NCI-H146 (cell line): ENCODE measurements at regions not wholly inside any gene's neighbourhood (a gene's known extent, or its start where the extent isn't known, plus 50 kb on each side); places are given as distances from the start of the nearest gene placed in this dataset.
"Not testable (repeated sequence)": the region's sequence is repeated elsewhere in the genome, so short reads cannot be mapped to it uniquely, and the experiment has no call there.

Experiments used
- DNase-seq: peaks from one replicate; lab custom pipeline; 2025; lab: John Stamatoyannopoulos, UW

DNA sequence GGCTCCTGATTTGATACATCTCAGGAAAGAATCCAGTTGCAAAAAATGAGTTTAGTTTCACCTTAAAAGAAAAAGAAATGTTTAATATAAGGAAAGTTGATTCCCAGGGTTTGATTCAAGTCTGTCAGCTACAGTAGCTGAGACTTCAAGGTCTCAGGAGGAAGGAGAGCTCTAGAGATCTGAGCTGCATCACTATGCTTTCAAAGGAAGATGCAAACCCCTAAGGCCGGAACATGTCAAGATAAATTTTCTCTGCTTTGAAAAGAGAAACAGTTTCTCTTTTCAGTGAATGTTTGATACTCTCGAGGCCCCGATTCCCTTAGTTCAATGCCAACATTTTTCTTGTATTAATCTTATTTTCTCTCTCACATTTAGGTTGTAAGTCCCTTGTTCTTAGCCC lies 128.6 kb downstream of the RGPD3 start:
- DNase-seq, result no peak

DNA sequence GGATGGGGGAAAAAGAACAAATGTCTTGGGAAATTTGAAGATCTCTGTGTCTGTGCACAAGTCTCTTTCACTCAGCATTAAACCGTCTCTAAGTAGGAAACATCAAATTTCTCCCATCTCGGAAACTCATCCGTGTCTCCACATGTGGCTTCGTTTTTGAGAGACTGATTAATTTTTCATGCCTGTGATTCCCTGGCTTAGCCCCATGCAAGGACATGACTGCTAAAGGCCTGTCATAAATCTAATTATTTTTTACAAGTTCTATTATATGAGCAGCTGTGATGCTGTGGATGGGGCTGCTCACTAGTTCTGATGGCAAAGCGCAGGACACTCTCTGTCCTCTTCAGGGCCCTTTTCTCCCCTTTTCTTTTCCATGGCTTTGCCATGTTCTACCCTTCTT lies 129.1 kb downstream of the RGPD3 start:
- DNase-seq, result no peak

GRCh38 chr2:106338043-106338442 lies 130.2 kb downstream of the RGPD3 start:
- DNase-seq, result no peak

DNA sequence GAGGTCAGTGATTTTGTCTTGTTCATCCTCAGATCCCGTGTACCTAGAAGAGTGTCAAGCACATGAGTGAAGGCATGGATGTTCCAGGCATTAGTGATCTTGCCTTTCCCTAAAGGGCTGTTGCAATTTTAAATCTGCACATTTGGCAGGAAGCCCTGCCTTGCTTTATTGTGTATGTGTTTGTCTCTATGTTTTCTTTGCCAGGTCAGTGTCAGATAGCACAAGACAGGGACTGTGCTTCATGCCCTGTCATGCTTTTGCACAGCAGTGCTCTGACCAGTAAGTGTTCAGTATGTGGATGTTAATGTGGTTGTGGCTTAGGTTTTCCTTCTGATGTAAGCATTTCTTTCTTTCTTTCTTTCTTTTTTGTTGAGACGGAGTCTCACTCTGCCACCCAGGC lies 131.5 kb downstream of the RGPD3 start:
- no peak for DNase-seq

DNA sequence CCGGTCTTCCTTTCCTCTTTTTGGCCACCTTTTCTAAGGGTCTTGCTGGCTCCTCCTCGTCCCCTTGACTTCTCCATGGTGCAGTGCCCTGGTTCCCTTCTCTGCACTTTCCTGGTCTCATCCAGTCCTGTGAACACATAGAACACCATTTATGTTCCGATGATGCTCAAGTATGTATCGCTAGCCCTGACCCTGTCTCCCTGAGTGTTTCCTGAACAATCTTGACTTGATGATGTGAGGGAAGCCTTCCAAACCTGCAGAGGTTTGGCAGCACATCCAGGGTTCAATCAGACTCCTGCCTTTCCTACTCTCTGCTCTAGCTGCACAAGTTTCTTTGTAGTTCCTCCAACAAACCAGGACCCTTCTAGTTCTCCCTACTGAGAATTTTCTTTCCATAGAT lies 132.1 kb downstream of the RGPD3 start:
- DNase-seq, result no peak

DNA sequence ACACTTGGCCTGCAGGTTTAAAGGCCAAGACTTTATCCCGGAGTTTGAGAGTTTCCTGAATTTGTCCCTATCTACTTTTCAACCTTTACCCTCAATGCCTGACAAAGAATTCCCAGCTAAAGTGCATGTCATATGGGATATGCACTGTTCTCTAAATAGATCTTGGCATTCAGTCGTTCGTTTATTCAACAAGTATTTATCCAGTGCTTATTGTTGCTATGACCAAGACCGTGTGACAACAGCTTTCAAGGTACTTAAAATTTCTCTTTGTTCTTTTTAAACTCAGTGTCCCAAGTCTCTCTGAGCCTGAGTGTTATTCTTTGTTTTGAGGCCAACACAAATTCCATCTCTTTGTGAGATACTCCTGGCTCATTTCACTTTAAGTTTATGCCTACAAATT lies 133.4 kb downstream of the RGPD3 start:
- no peak for DNase-seq

- not testable (repeated sequence) for DNase-seq
These were observed 134.8 kb downstream of the RGPD3 start for GRCh38 chr2:106333253-106333873.

GRCh38 chr2:106332054-106332453 lies 136.2 kb downstream of the RGPD3 start:
- DNase-seq, result peak; percentile 25

- not testable (repeated sequence) for DNase-seq
These were observed 136.5 kb upstream of the UXS1 start for GRCh38 chr2:106330384-106331261.

DNA sequence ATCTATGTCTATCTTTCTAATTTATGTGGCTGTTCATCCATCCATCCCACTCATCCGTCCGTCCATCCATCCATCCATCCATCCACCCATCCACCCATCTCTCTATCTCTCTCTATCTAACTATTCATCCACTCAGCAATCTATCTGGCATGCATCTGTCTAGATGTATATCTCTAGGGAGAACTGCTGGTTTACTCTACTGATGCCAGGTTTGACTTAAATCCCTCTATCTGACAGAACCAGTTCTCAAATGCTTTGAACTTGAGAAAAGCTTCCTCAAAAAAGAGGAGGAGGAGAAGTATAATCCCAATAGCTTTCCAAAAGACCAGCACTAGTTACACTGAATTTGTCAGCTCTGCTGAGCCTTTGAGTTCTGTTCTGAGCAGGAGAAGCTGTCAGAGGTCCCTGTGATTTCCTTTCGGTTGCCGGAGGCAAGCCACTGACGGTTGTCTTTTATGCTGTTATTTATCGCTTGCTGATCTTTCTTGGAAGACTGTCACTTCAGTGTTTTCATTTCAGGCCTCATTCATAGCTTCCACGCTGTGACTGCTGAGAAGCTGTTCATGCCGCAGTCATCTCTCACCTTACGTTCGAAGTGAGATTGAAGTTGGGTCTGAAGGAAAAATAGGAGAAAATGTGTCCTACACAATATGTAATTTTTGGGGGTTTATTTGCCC lies 129.4 kb upstream of the UXS1 start:
- no peak for DNase-seq

DNA sequence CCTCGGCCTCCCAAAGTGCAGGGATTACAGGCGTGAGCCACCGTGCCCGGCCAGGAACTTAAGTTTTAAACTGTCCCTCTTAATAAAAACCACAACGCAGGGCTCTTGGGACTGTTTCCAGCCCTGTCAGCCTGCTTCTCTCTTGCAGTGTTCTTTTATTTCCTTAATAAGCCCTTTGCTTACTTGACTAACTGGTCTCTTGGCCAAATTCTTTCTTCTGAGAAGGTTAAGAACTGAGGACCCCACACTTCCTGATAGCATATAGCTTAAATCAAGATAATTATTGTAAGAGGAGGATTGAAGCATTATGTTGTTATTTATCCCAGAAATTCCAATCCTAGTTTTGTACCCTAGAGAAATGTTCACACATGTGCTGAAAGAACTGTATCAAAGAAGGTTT lies 128.2 kb upstream of the UXS1 start:
- no peak for DNase-seq

GRCh38 chr2:106320439-106320838 lies 126.3 kb upstream of the UXS1 start:
- not testable (repeated sequence) for DNase-seq

DNA sequence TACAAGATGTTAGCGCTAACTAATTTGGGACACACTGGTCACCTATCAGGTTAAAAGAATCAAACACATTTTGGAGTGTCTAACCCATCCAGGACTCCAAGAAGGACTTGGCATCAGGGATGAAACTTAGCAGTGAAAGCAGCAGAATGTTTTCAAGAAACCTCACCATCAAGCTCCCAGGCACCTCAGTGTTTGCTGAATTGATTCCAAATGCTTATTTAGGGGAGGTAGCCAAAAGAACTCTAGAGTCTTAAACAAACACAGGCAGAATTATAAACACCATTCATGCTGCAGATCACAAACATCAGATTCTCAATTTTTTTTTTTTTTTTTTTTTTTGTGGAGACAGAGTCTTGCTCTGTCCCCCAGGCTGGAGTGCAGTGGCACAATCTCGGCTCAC lies 122.8 kb upstream of the UXS1 start:
- DNase-seq, result no peak

DNA sequence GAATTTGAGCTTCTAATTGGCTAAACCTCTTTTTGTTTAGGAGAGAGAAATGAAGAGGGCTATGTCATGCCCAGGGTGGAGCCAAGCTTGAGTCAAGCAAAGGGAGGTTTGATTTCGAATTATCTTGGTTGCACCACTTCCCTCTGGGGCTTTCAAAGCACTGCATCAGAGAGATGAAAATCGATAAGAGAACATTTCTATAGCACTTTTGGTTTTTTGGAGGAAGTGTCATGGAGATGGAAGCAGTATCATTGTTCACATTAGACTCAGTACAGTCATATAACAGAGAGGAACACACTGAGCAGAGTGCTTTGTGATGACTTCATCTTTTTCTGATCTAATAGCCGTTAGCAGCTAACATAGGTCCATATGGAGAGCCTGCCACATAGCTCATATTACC lies 120.3 kb upstream of the UXS1 start:
- DNase-seq, result no peak

GRCh38 chr2:106311041-106311370 lies 116.9 kb upstream of the UXS1 start:
- DNase-seq, result no peak

- no peak for DNase-seq
These were observed 113.8 kb upstream of the UXS1 start for GRCh38 chr2:106307860-106308259.

DNA sequence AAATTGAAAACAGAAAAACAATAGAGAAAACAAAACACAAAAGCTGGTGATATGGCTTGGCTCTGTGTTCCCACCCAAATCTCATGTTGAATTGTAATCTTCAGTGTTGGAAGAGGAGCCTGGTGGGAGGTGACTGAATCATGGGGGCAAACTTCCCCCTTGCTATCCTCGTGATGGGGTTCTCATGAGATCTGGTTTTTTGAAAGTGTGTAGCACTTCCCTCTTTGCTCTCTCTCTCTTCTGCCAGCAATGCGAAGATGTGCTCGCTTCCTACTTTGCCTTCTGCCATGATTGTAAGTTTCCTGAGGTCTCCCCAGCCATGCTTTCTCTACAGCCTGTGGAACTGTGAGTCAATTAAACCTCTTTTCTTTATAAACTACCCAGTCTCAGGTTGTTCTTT lies 112.3 kb upstream of the UXS1 start:
- DNase-seq, result no peak

GRCh38 chr2:106304612-106305184 lies 110.6 kb upstream of the UXS1 start:
- no peak for DNase-seq

GRCh38 chr2:106299696-106300095 lies 105.6 kb upstream of the UXS1 start:
- DNase-seq, result no peak

- no peak for DNase-seq
These were observed 102.2 kb upstream of the UXS1 start for GRCh38 chr2:106296182-106296815.

- no peak for DNase-seq
These were observed 100.1 kb upstream of the UXS1 start for GRCh38 chr2:106294182-106294581.

GRCh38 chr2:106293271-106293783 lies 99.2 kb upstream of the UXS1 start:
- no peak for DNase-seq
